ENCODE measurements at regions not wholly inside any gene's neighbourhood (a gene's known extent, or its start where the extent isn't known, plus 50 kb on each side); places are given as distances from the start of the nearest gene placed in this dataset.

- DNase-seq, result no peak
- H3K4me2 ChIP-seq (ENCODE audit: low read depth, low read length), result no peak overlapping the region
- peaks cover 88% of the 10 kb centered on the region for H3K27me3 ChIP-seq (replicated peaks; ENCODE audit: insufficient read depth, low read length)
- no peak overlapping the region for H3K9ac ChIP-seq (ENCODE audit: low read length)
- H2AFZ ChIP-seq (ENCODE audit: low read length), result no peak overlapping the region
- no peak overlapping the region for H3K27ac ChIP-seq (ENCODE audit: low read length)
- H4K20me1 ChIP-seq (ENCODE audit: insufficient read depth, low read length), result no peaks in the 10 kb centered on the region
- H3K4me3 ChIP-seq (ENCODE audit: low read length), result no peak overlapping the region
- H3K9me3 ChIP-seq (replicated peaks; ENCODE audit: insufficient read depth, low read length), result no peaks in the 10 kb centered on the region
- no peaks in the 10 kb centered on the region for H3K79me2 ChIP-seq (ENCODE audit: low read length)
- H3K9me2 ChIP-seq (replicated peaks; ENCODE audit: insufficient read depth, low read length), result no peaks in the 10 kb centered on the region
- no peaks in the 10 kb centered on the region for H3K36me3 ChIP-seq (replicated peaks; ENCODE audit: insufficient read depth, low read length)
- H3K4me1 ChIP-seq (ENCODE audit: low read length), result no peaks in the 10 kb centered on the region
- TF ChIP-seq, protein P1, sequence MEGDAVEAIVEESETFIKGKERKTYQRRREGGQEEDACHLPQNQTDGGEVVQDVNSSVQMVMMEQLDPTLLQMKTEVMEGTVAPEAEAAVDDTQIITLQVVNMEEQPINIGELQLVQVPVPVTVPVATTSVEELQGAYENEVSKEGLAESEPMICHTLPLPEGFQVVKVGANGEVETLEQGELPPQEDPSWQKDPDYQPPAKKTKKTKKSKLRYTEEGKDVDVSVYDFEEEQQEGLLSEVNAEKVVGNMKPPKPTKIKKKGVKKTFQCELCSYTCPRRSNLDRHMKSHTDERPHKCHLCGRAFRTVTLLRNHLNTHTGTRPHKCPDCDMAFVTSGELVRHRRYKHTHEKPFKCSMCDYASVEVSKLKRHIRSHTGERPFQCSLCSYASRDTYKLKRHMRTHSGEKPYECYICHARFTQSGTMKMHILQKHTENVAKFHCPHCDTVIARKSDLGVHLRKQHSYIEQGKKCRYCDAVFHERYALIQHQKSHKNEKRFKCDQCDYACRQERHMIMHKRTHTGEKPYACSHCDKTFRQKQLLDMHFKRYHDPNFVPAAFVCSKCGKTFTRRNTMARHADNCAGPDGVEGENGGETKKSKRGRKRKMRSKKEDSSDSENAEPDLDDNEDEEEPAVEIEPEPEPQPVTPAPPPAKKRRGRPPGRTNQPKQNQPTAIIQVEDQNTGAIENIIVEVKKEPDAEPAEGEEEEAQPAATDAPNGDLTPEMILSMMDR (IDR thresholded peaks at IDR 0.05; ENCODE audit: low read length), result no peak
- TF ChIP-seq EZH2phosphoT487 (IDR thresholded peaks at IDR 0.05; ENCODE audit: low read length), result no peak
- TF ChIP-seq EZH2 (optimal IDR thresholded peaks at IDR 0.05; ENCODE audit: low read depth, low read length), result no peak
- H3F3A ChIP-seq (ENCODE audit: insufficient read depth, low read length), result no peaks in the 10 kb centered on the region
These were observed 141.7 kb downstream of the URI1 start for GRCh38 chr19:30083701-30084156.

DNA sequence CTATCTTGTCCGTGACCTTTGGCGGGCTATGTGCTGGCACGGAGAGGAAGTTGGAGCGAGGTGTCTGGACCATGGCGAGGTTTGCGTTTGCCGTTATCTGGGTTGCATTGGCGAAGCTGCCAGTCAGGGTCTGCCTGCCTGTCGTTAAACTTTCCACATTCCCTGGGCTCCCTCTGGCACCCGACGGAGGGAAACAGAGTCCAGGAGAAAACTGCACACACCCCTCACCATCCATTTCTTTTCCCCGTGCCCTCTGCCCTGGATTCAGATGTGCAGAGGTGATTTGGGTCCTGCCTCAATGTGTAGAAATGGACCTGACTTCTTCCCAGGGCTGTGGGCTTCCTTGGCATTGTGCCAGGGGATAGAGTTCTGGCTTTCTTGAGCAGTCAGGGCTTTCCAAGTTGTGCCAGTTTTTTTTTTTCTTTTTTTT lies 142.4 kb downstream of the URI1 start:
- Histone ChIP-seq H3K9ac (ENCODE audit: low read length) (no peak overlapping the region), H3K36me3 (replicated peaks; ENCODE audit: insufficient read depth, low read length) (no peaks in the 10 kb centered on the region), H3K27ac (ENCODE audit: low read length) (no peak overlapping the region), H3K9me2 (replicated peaks; ENCODE audit: insufficient read depth, low read length) (no peaks in the 10 kb centered on the region), H4K20me1 (ENCODE audit: insufficient read depth, low read length) (no peaks in the 10 kb centered on the region), H3F3A (ENCODE audit: insufficient read depth, low read length) (no peaks in the 10 kb centered on the region), H3K27me3 (replicated peaks; ENCODE audit: insufficient read depth, low read length) (peaks cover 88% of the 10 kb centered on the region), H3K9me3 (replicated peaks; ENCODE audit: insufficient read depth, low read length) (no peaks in the 10 kb centered on the region), H3K4me2 (ENCODE audit: low read depth, low read length) (no peak overlapping the region), H3K4me1 (ENCODE audit: low read length) (no peaks in the 10 kb centered on the region), H3K79me2 (ENCODE audit: low read length) (no peaks in the 10 kb centered on the region), H2AFZ (ENCODE audit: low read length) (no peak overlapping the region), H3K4me3 (ENCODE audit: low read length) (no peak overlapping the region)
- DNase-seq, result no peak
- TF ChIP-seq EZH2phosphoT487 (IDR thresholded peaks at IDR 0.05; ENCODE audit: low read length), result no peak
- no peak for TF ChIP-seq EZH2 (optimal IDR thresholded peaks at IDR 0.05; ENCODE audit: low read depth, low read length)
- TF ChIP-seq, protein P1 (IDR thresholded peaks at IDR 0.05; ENCODE audit: low read length), result no peak

DNA sequence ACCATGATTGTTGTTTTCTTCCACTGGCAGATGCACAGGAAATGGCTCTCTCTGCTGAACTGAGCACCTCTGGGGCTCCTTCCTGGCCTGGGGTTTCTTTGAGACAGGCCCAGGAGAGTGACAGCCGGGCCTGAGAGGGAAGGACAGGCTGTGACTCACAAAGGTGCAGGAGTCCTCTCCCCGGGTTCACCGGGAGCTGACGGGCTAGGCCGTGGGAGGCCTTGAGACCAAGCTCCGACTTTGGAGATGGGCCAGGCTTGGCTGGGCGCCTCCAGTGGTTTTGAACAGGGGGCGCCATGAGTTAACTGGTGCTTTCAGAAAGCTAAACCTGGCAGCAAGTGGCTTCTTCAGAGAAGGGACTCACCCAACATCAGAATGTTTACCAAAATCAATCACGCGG lies 143.4 kb downstream of the URI1 start:
- Histone ChIP-seq H2AFZ (ENCODE audit: low read length) (no peak overlapping the region), H3K4me2 (ENCODE audit: low read depth, low read length) (no peak overlapping the region)

More for the DNA sequence above, 143.4 kb downstream of the URI1 start:
- Histone ChIP-seq H3K4me3 (ENCODE audit: low read length) (no peak overlapping the region), H3K9ac (ENCODE audit: low read length) (no peak overlapping the region), H3K36me3 (replicated peaks; ENCODE audit: insufficient read depth, low read length) (no peaks in the 10 kb centered on the region), H3K9me3 (replicated peaks; ENCODE audit: insufficient read depth, low read length) (no peaks in the 10 kb centered on the region), H3K4me1 (ENCODE audit: low read length) (no peaks in the 10 kb centered on the region), H3K27me3 (replicated peaks; ENCODE audit: insufficient read depth, low read length) (peaks cover 91% of the 10 kb centered on the region), H3K27ac (ENCODE audit: low read length) (no peak overlapping the region), H3K79me2 (ENCODE audit: low read length) (no peaks in the 10 kb centered on the region), H3F3A (ENCODE audit: insufficient read depth, low read length) (no peaks in the 10 kb centered on the region), H3K9me2 (replicated peaks; ENCODE audit: insufficient read depth, low read length) (no peaks in the 10 kb centered on the region), H4K20me1 (ENCODE audit: insufficient read depth, low read length) (no peaks in the 10 kb centered on the region)
- no peak for TF ChIP-seq EZH2 (optimal IDR thresholded peaks at IDR 0.05; ENCODE audit: low read depth, low read length)
- no peak for TF ChIP-seq EZH2phosphoT487 (IDR thresholded peaks at IDR 0.05; ENCODE audit: low read length)
- TF ChIP-seq, protein P1 (IDR thresholded peaks at IDR 0.05; ENCODE audit: low read length), result no peak
- DNase-seq, result no peak

All from MM.1S (cell line).